Skeletal muscle satellite cell (primary cell): ENCODE measurements at regions not wholly inside any gene's neighbourhood (a gene's known extent, or its start where the extent isn't known, plus 50 kb on each side); places are given as distances from the start of the nearest gene placed in this dataset.

Experiments
- H3K27me3 ChIP-seq: 2 replicates; pipeline ENCODE4 v1.7.0; 2013; ENCODE audit warnings: low read length; ENCODE audit not compliant: control insufficient read depth, insufficient read depth
- H3K36me3 ChIP-seq: 2 replicates; pipeline ENCODE4 v1.7.0; 2013; ENCODE audit warnings: mild to moderate bottlenecking, control low read depth, low read length; ENCODE audit not compliant: insufficient read depth
- H3K4me1 ChIP-seq: 2 replicates; pipeline ENCODE4 v1.7.0; 2013; ENCODE audit warnings: low read length; ENCODE audit not compliant: control insufficient read depth, insufficient read depth
- H3K4me2 ChIP-seq: 2 replicates; pipeline ENCODE4 v1.7.0; 2013; ENCODE audit warnings: mild to moderate bottlenecking, low read length
- H3K4me3 ChIP-seq: 2 replicates; pipeline ENCODE4 v1.7.0; 2013; ENCODE audit warnings: low read length
- H3K9ac ChIP-seq: 2 replicates; pipeline ENCODE4 v1.7.0; 2013; ENCODE audit warnings: mild to moderate bottlenecking, low read depth, low read length, moderate library complexity
- H3K9me3 ChIP-seq: replicated peaks from 2 replicates; pipeline ENCODE4 v1.7.0; 2013; ENCODE audit warnings: mild to moderate bottlenecking, control low read depth, low read length

GRCh38 chr11:80519596-80520506, 1079.0 kb upstream of the TENM4 start:
- Histone ChIP-seq H3K4me3 (no peak overlapping the region), H3K9me3 (peaks cover 6% of the 10 kb centered on the region), H3K36me3 (no peaks in the 10 kb centered on the region), H3K4me2 (no peak overlapping the region), H3K27me3 (no peaks in the 10 kb centered on the region), H3K4me1 (no peaks in the 10 kb centered on the region), H3K9ac (no peak overlapping the region)

DNA sequence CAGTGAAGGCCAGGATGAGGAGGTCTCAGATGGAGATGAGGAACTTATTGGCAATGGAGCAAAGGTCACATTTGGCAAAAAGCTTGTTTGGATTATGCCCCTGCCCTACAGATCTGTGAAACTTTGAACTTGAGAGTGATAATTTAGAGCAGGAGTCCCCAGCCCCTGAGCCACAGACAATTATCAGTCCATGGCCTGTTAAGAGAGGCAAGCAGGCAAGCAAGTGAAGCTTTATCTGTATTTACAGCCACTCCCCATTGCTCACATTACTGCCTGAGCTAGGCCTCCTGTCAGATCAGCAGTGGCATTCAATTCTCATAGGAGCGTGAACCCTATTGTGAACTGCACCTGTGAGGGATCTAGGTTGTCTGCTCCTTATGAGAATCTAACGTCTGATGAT, 1076.9 kb upstream of the TENM4 start:
- no peaks in the 10 kb centered on the region for H3K27me3 ChIP-seq
- H3K9me3 ChIP-seq: peaks cover 6% of the 10 kb centered on the region
- no peak overlapping the region for H3K4me2 ChIP-seq
- H3K4me3 ChIP-seq: no peak overlapping the region
- H3K4me1 ChIP-seq: no peaks in the 10 kb centered on the region
- H3K9ac ChIP-seq: no peak overlapping the region
- H3K36me3 ChIP-seq: no peaks in the 10 kb centered on the region

GRCh38 chr11:80515097-80515496, 1074.3 kb upstream of the TENM4 start:
- Histone ChIP-seq H3K36me3 (no peaks in the 10 kb centered on the region), H3K4me1 (no peaks in the 10 kb centered on the region), H3K9me3 (peaks cover 6% of the 10 kb centered on the region), H3K4me2 (no peak overlapping the region), H3K27me3 (no peaks in the 10 kb centered on the region), H3K9ac (no peak overlapping the region), H3K4me3 (no peak overlapping the region)

DNA sequence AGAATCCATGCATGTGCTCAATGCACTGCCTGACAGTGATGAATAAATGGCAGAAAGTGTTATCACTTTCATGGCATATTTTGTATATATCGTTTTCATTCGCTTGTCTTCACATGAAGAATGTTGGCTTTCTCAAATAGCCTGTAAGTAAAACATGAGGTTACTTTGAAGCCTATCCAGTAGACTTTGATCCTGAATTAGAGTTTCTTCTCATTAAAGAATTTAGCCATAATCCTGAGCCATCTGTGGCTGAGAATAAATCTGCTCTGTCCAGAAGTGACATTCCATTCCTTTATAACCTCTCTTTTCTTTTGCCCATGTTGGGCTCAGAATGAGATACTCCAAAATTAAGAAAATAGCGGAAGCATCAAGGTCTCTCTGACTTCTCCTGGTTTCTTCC, 1071.7 kb upstream of the TENM4 start:
- no peaks in the 10 kb centered on the region for H3K27me3 ChIP-seq
- H3K4me3 ChIP-seq: no peak overlapping the region
- H3K4me2 ChIP-seq: no peak overlapping the region
- H3K9ac ChIP-seq: no peak overlapping the region
- no peaks in the 10 kb centered on the region for H3K36me3 ChIP-seq
- no peaks in the 10 kb centered on the region for H3K9me3 ChIP-seq
- H3K4me1 ChIP-seq: no peaks in the 10 kb centered on the region

GRCh38 chr11:80505771-80506170, 1064.9 kb upstream of the TENM4 start:
- no peaks in the 10 kb centered on the region for H3K4me1 ChIP-seq
- no peak overlapping the region for H3K4me2 ChIP-seq
- no peaks in the 10 kb centered on the region for H3K36me3 ChIP-seq
- H3K9ac ChIP-seq: no peak overlapping the region
- no peaks in the 10 kb centered on the region for H3K27me3 ChIP-seq
- no peak overlapping the region for H3K4me3 ChIP-seq
- peaks cover 2% of the 10 kb centered on the region for H3K9me3 ChIP-seq

DNA sequence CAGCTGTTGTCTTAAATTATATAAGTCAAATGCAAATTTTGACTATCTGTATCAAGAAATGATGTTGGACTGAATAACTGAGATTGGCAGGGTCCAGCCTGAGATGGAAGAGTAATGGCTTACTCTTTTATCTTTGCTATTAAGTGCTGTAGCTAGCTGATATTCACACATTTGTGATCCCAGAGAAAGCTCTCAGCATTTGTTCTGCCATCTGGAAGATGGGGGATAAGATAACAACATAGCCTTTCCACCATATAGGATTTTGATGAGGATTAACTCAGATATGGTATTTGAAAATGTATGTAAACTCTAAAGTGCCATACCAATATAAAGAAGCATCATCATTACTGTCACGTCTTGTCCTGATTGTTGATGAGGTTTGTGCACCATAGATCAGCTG, 1063.2 kb upstream of the TENM4 start:
- no peak overlapping the region for H3K9ac ChIP-seq
- H3K27me3 ChIP-seq: no peaks in the 10 kb centered on the region
- no peaks in the 10 kb centered on the region for H3K4me1 ChIP-seq
- no peak overlapping the region for H3K4me2 ChIP-seq
- no peak overlapping the region for H3K4me3 ChIP-seq
- H3K9me3 ChIP-seq: peaks cover 2% of the 10 kb centered on the region
- no peaks in the 10 kb centered on the region for H3K36me3 ChIP-seq

DNA sequence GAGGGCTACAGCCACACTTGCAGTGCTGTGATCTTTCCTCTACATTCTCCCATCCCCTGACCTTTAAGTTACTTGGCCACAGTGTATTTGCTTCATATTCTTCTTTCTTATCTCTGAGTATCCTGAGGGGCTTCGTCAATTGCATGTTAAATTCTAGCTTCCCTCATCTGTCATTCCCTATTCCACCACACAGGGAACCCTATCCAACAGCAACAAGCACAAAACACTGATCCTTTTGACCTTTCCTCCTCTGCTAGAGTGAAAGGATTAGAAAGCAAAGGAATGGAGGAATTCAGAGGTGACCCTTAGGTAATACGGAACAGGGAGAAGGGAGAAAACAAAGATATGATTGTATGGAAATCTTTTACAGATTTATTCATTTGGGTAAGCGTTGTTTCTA, 1061.7 kb upstream of the TENM4 start:
- Histone ChIP-seq H3K9ac (no peak overlapping the region), H3K27me3 (no peaks in the 10 kb centered on the region), H3K4me1 (no peaks in the 10 kb centered on the region), H3K4me3 (no peak overlapping the region), H3K4me2 (no peak overlapping the region), H3K9me3 (peaks cover 2% of the 10 kb centered on the region), H3K36me3 (no peaks in the 10 kb centered on the region)

DNA sequence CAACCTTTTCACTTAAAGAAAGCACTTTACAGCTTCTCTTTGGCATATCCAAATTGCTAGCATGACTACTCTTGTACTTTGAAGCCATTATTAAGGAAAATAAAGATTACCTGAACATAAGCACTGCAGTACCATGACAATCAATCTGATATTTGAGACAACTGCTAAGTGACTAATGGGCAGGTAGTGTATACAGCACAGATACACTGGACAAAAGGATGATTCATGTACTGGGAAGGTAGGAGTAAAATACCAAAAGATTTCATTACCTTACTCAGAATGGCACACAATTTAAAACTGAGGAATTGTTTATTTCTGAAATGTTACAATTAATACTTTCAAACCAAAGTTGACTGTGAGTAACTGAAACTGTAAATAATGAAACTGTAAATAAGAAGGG, 1054.3 kb upstream of the TENM4 start:
- no peak overlapping the region for H3K4me2 ChIP-seq
- no peaks in the 10 kb centered on the region for H3K9me3 ChIP-seq
- H3K9ac ChIP-seq: no peak overlapping the region
- H3K27me3 ChIP-seq: no peaks in the 10 kb centered on the region
- no peaks in the 10 kb centered on the region for H3K36me3 ChIP-seq
- no peaks in the 10 kb centered on the region for H3K4me1 ChIP-seq
- no peak overlapping the region for H3K4me3 ChIP-seq

DNA sequence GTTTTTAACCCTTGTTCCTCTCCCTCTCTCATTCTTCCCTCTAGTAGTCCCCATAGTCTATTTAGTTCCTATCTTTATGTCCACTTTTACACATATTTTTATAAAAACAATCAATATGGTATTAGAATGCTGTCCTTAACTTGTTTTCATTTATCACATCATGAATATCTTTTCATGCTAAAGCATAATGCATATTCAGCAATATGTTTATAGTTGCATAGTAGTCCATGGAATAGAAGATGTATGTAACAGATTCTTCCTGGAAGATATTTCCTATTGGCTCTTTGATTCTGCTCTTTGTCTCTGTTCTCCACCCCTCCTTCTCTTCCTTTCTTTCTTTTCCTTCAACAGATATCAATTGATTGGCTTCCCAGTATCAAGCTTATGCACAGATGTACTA, 1047.1 kb upstream of the TENM4 start:
- H3K4me3 ChIP-seq: no peak overlapping the region
- no peak overlapping the region for H3K9ac ChIP-seq
- H3K4me1 ChIP-seq: no peaks in the 10 kb centered on the region
- H3K27me3 ChIP-seq: no peaks in the 10 kb centered on the region
- no peak overlapping the region for H3K4me2 ChIP-seq
- H3K9me3 ChIP-seq: no peaks in the 10 kb centered on the region
- H3K36me3 ChIP-seq: no peaks in the 10 kb centered on the region

DNA sequence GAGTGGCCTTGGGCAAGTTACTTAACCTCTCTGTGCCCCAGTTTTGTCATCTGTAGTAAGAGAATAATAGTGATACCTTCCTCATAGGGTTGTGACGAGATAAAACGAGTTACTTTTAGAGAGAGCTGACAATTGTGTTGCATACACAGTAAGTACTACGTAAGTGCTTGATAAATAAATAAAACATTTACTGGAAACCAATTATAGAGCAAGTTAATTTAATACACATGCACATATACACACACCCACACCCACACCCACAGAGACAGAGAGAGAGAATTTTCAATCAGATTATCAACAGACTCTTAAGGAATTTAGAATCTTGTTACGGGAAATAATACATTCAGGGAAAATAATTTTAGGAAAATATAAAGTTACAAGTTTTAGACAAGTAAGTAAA, 1045.8 kb upstream of the TENM4 start:
- no peak overlapping the region for H3K4me3 ChIP-seq
- H3K4me1 ChIP-seq: no peaks in the 10 kb centered on the region
- no peak overlapping the region for H3K4me2 ChIP-seq
- H3K9me3 ChIP-seq: no peaks in the 10 kb centered on the region
- H3K36me3 ChIP-seq: no peaks in the 10 kb centered on the region
- no peak overlapping the region for H3K9ac ChIP-seq
- H3K27me3 ChIP-seq: no peaks in the 10 kb centered on the region

- Histone ChIP-seq H3K9me3 (no peaks in the 10 kb centered on the region), H3K36me3 (no peaks in the 10 kb centered on the region), H3K4me2 (no peak overlapping the region), H3K9ac (no peak overlapping the region), H3K4me1 (no peaks in the 10 kb centered on the region), H3K4me3 (no peak overlapping the region), H3K27me3 (no peaks in the 10 kb centered on the region)
These were observed 1036.3 kb upstream of the TENM4 start for GRCh38 chr11:80477178-80477577.

GRCh38 chr11:80473562-80473961, 1032.7 kb upstream of the TENM4 start:
- no peak overlapping the region for H3K9ac ChIP-seq
- no peak overlapping the region for H3K4me2 ChIP-seq
- H3K9me3 ChIP-seq: no peaks in the 10 kb centered on the region
- no peaks in the 10 kb centered on the region for H3K27me3 ChIP-seq
- H3K4me3 ChIP-seq: no peak overlapping the region
- no peaks in the 10 kb centered on the region for H3K36me3 ChIP-seq
- no peaks in the 10 kb centered on the region for H3K4me1 ChIP-seq
